ENCODE measurements at regions not wholly inside any gene's neighbourhood (a gene's known extent, or its start where the extent isn't known, plus 50 kb on each side); places are given as distances from the start of the nearest gene placed in this dataset.

GRCh38 chr7:41491308-41491707 lies 211.6 kb downstream of the INHBA start:
- no peak for TF ChIP-seq CTCF (IDR thresholded peaks at IDR 0.05)
- no peak for TF ChIP-seq POLR2A (IDR thresholded peaks at IDR 0.05)
